DOHH2 (cell line): ENCODE measurements at regions not wholly inside any gene's neighbourhood (a gene's known extent, or its start where the extent isn't known, plus 50 kb on each side); places are given as distances from the start of the nearest gene placed in this dataset.

Experiments
- H3F3A ChIP-seq: fragments of 200-600 bp; sonication (generic), shearing (Covaris generic); 2 replicates; pipeline ENCODE4 v1.6.0; 2016; ENCODE audit warnings: antibody characterized with exemption, mild to moderate bottlenecking; ENCODE audit not compliant: control insufficient read depth, insufficient read depth
- H3K27ac ChIP-seq: fragments of 200-600 bp; sonication (generic); 2 replicates; pipeline ENCODE4 v1.5.1; 2014; ENCODE audit warnings: low read depth, mild to moderate bottlenecking, low read length, moderate library complexity
- H3K27me3 ChIP-seq: fragments of 200-600 bp; sonication (generic); 2 replicates; pipeline ENCODE4 v1.6.1; 2014; ENCODE audit warnings: mild to moderate bottlenecking, low read length, mixed read lengths; ENCODE audit not compliant: control insufficient read depth
- H3K36me3 ChIP-seq: fragments of 200-600 bp; sonication (generic); 2 replicates; pipeline ENCODE4 v1.6.1; 2014; ENCODE audit warnings: mild to moderate bottlenecking, low read length, moderate library complexity, mixed read lengths; ENCODE audit not compliant: control insufficient read depth
- H3K4me1 ChIP-seq: fragments of 200-600 bp; sonication (generic); 2 replicates; pipeline ENCODE4 v1.6.1; 2014; ENCODE audit warnings: mild to moderate bottlenecking, low read length, mixed read lengths; ENCODE audit not compliant: control insufficient read depth
- H3K4me2 ChIP-seq: fragments of 200-600 bp; sonication (generic); 2 replicates; pipeline ENCODE4 v1.6.0; 2014; ENCODE audit warnings: mild to moderate bottlenecking, low read length, moderate library complexity
- H3K4me3 ChIP-seq: fragments of 200-600 bp; sonication (generic); 2 replicates; pipeline ENCODE4 v1.5.1; 2014; ENCODE audit warnings: mild to moderate bottlenecking, low read length, mixed read lengths
- H3K79me2 ChIP-seq: fragments of 200-600 bp; sonication (generic); 2 replicates; pipeline ENCODE4 v1.6.1; 2014; ENCODE audit warnings: mild to moderate bottlenecking, low read length, mixed read lengths; ENCODE audit not compliant: control insufficient read depth
- H3K9me2 ChIP-seq: fragments of 200-600 bp; sonication (generic); replicated peaks from 2 replicates; pipeline ENCODE4 v1.6.1; 2014; ENCODE audit warnings: mild to moderate bottlenecking, low read length, mixed read lengths; ENCODE audit not compliant: control insufficient read depth
- H3K9me3 ChIP-seq: fragments of 200-600 bp; sonication (generic); 2 replicates; pipeline ENCODE4 v1.6.1; 2014; ENCODE audit warnings: antibody characterized with exemption, low read length, mixed read lengths; ENCODE audit not compliant: control insufficient read depth, insufficient read depth
- H4K20me1 ChIP-seq: fragments of 200-600 bp; sonication (generic); 2 replicates; pipeline ENCODE4 v1.6.0; 2014; ENCODE audit warnings: low read depth, mild to moderate bottlenecking, antibody characterized with exemption, low read length, moderate library complexity; ENCODE audit not compliant: control insufficient read depth, insufficient read depth
- EZH2phosphoT487 ChIP-seq: fragments of 200-600 bp; sonication (generic); IDR thresholded peaks from 2 replicates; pipeline ENCODE4 v1.6.1; 2017; ENCODE audit warnings: borderline replicate concordance, mild to moderate bottlenecking, antibody characterized with exemption, low read length, moderate library complexity, mixed read lengths
- TF ChIP-seq, protein P1 (sequence below): fragments of 200-600 bp; sonication (generic); IDR thresholded peaks from one replicate; pipeline ENCODE4 v1.5.1; 2014; ENCODE audit warnings: antibody characterized with exemption, mild to moderate bottlenecking, low read depth, low read length; ENCODE audit not compliant: poor library complexity, severe bottlenecking

DNA sequence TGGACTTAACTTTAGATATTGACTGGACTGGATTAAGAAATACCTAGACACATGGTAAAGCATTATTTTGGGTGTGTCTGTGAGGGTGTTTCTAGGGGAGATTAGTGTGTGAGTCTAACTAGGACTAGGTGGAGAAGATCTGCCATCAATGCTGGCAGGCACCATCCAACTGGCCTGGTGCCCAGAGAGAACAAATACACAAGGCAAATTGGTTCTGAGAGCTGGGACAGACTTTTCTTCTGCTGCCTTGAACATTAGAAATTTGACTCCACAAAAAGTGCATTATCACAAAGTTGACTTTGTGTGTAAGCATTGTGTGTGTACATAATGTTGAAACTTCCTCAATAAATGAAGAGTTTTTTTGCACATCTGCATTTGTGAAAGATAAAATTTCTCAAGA, 522.1 kb downstream of the SUCLA2 start:
- Histone ChIP-seq H3K4me3 (no peak overlapping the region), H3K4me2 (no peak overlapping the region), H3K79me2 (no peaks in the 10 kb centered on the region), H4K20me1 (no peaks in the 10 kb centered on the region), H3K27me3 (no peaks in the 10 kb centered on the region), H3K4me1 (no peaks in the 10 kb centered on the region), H3K36me3 (no peaks in the 10 kb centered on the region), H3K27ac (no peak overlapping the region), H3F3A (no peaks in the 10 kb centered on the region), H3K9me3 (no peaks in the 10 kb centered on the region), H3K9me2 (no peaks in the 10 kb centered on the region)
- no peak for TF ChIP-seq EZH2phosphoT487
- TF ChIP-seq, protein P1, sequence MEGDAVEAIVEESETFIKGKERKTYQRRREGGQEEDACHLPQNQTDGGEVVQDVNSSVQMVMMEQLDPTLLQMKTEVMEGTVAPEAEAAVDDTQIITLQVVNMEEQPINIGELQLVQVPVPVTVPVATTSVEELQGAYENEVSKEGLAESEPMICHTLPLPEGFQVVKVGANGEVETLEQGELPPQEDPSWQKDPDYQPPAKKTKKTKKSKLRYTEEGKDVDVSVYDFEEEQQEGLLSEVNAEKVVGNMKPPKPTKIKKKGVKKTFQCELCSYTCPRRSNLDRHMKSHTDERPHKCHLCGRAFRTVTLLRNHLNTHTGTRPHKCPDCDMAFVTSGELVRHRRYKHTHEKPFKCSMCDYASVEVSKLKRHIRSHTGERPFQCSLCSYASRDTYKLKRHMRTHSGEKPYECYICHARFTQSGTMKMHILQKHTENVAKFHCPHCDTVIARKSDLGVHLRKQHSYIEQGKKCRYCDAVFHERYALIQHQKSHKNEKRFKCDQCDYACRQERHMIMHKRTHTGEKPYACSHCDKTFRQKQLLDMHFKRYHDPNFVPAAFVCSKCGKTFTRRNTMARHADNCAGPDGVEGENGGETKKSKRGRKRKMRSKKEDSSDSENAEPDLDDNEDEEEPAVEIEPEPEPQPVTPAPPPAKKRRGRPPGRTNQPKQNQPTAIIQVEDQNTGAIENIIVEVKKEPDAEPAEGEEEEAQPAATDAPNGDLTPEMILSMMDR, result no peak

DNA sequence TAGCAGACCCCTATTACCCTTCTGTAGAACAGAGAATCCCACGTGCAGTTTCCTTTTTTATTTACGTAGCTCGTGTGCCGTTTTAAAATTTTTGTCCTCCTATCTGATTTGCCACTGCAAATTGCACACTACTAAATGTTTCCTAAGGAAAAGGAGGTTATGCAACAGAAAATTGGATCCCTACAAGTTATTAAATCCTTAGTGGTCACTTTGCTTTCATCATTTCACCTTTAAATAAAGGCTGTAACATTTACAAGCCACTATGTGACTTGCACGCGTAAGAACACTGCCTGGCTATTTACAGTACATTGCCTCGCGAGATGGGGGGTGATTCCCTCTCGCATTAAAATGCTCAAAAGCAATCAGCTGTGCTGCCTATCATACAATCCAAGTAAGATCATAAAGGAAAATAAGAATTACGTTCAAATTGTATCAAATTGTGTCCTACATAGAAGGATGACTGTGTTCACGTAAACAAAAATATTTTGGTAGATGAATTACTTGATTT, 525.6 kb downstream of the SUCLA2 start:
- H3K27ac ChIP-seq, result no peak overlapping the region
- H3K9me2 ChIP-seq, result no peaks in the 10 kb centered on the region
- H3K4me1 ChIP-seq, result no peaks in the 10 kb centered on the region
- H3K27me3 ChIP-seq, result no peaks in the 10 kb centered on the region
- H4K20me1 ChIP-seq, result no peaks in the 10 kb centered on the region
- H3K9me3 ChIP-seq, result no peaks in the 10 kb centered on the region
- H3K79me2 ChIP-seq, result no peaks in the 10 kb centered on the region
- TF ChIP-seq, protein P1, result no peak
- no peak for TF ChIP-seq EZH2phosphoT487
- H3K4me2 ChIP-seq, result no peak overlapping the region
- H3K4me3 ChIP-seq, result no peak overlapping the region
- H3F3A ChIP-seq, result no peaks in the 10 kb centered on the region
- H3K36me3 ChIP-seq, result no peaks in the 10 kb centered on the region

DNA sequence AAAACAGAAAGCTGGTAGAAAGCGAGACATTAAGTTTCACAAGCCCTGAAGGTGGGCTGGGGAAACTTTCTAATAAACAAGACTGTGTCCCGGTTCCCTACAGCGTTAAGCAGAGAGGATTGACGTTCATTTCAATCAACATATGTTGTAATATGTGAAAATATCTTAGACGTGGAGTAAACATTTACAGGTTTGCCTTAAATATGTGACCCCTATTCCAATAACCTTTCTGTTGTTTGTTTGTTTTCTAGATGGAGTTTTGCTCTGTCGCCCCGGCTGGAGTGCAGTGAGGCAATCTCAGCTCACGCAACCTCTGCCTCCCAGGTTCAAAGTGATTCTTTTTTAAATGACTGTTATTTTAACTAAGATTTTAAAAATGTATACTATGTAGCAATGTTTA, 526.2 kb downstream of the SUCLA2 start:
- no peaks in the 10 kb centered on the region for H3K79me2 ChIP-seq

More for the DNA sequence above, 526.2 kb downstream of the SUCLA2 start:
- Histone ChIP-seq H3K4me3 (no peak overlapping the region), H3K9me2 (no peaks in the 10 kb centered on the region), H3K4me2 (no peak overlapping the region), H3K9me3 (no peaks in the 10 kb centered on the region), H3K27ac (no peak overlapping the region), H3K36me3 (no peaks in the 10 kb centered on the region), H3F3A (no peaks in the 10 kb centered on the region), H3K4me1 (no peaks in the 10 kb centered on the region), H4K20me1 (no peaks in the 10 kb centered on the region), H3K27me3 (no peaks in the 10 kb centered on the region)
- no peak for TF ChIP-seq EZH2phosphoT487
- TF ChIP-seq, protein P1, result no peak
